ENCODE measurements at regions not wholly inside any gene's neighbourhood (a gene's known extent, or its start where the extent isn't known, plus 50 kb on each side); places are given as distances from the start of the nearest gene placed in this dataset.

GRCh38 chr7:106794276-106795083, 70.6 kb upstream of the PIK3CG start:
- Histone ChIP-seq H3K9me3 (no peaks in the 10 kb centered on the region), H3K36me3 (no peaks in the 10 kb centered on the region), H3K4me1 (no peaks in the 10 kb centered on the region), H3K27ac (no peak overlapping the region), H3K4me3 (no peak overlapping the region), H3K27me3 (no peaks in the 10 kb centered on the region)
- no peak for DNase-seq (ENCODE audit: low spot score in 2 of 2)
- TF ChIP-seq CTCF (IDR thresholded peaks at IDR 0.05), result no peak
- no peak for TF ChIP-seq POLR2AphosphoS5 (IDR thresholded peaks at IDR 0.05)
- TF ChIP-seq EP300 (IDR thresholded peaks at IDR 0.05), result no peak
- no peak for TF ChIP-seq POLR2A (IDR thresholded peaks at IDR 0.05)
- WGBS, result 70% methylated on average over 6 of the region's 6 CpGs

- H3K36me3 ChIP-seq, result no peaks in the 10 kb centered on the region
- H3K27ac ChIP-seq, result no peak overlapping the region
- H3K27me3 ChIP-seq, result no peaks in the 10 kb centered on the region
- no peaks in the 10 kb centered on the region for H3K9me3 ChIP-seq
- H3K4me3 ChIP-seq, result no peak overlapping the region
- no peak for TF ChIP-seq POLR2A (IDR thresholded peaks at IDR 0.05)
- no peak for TF ChIP-seq POLR2AphosphoS5 (IDR thresholded peaks at IDR 0.05)
- WGBS, result 91% methylated on average over 6 of the region's 6 CpGs
- no peak for DNase-seq (ENCODE audit: low spot score in 2 of 2)
- no peaks in the 10 kb centered on the region for H3K4me1 ChIP-seq
These were observed 69.8 kb upstream of the PIK3CG start for GRCh38 chr7:106795084-106795876.

GRCh38 chr7:106795877-106796231, 69.2 kb upstream of the PIK3CG start:
- Histone ChIP-seq H3K4me3 (no peak overlapping the region), H3K36me3 (no peaks in the 10 kb centered on the region), H3K9me3 (no peaks in the 10 kb centered on the region), H3K4me1 (no peaks in the 10 kb centered on the region), H3K27me3 (no peaks in the 10 kb centered on the region), H3K27ac (no peak overlapping the region)
- TF ChIP-seq POLR2A (IDR thresholded peaks at IDR 0.05) (no peak), EP300 (IDR thresholded peaks at IDR 0.05) (no peak), CTCF (IDR thresholded peaks at IDR 0.05) (no peak), POLR2AphosphoS5 (IDR thresholded peaks at IDR 0.05) (no peak)
- 100% methylated on average over 1 of the region's 1 CpG for WGBS
- no peak for DNase-seq (ENCODE audit: low spot score in 2 of 2)

GRCh38 chr7:106797937-106798336, 67.1 kb upstream of the PIK3CG start:
- Histone ChIP-seq H3K4me1 (no peaks in the 10 kb centered on the region), H3K36me3 (no peaks in the 10 kb centered on the region), H3K4me3 (no peak overlapping the region), H3K9me3 (no peaks in the 10 kb centered on the region), H3K27ac (no peak overlapping the region), H3K27me3 (no peaks in the 10 kb centered on the region)
- 95% methylated on average over 1 of the region's 1 CpG for WGBS
- TF ChIP-seq POLR2AphosphoS5 (IDR thresholded peaks at IDR 0.05) (no peak), EP300 (IDR thresholded peaks at IDR 0.05) (no peak), CTCF (IDR thresholded peaks at IDR 0.05) (no peak), POLR2A (IDR thresholded peaks at IDR 0.05) (no peak)
- no peak for DNase-seq (ENCODE audit: low spot score in 2 of 2)

- Histone ChIP-seq H3K36me3 (no peaks in the 10 kb centered on the region), H3K4me3 (no peak overlapping the region), H3K4me1 (no peaks in the 10 kb centered on the region), H3K27me3 (no peaks in the 10 kb centered on the region), H3K27ac (no peak overlapping the region), H3K9me3 (no peaks in the 10 kb centered on the region)
- no peak for TF ChIP-seq POLR2A (IDR thresholded peaks at IDR 0.05)
- no peak for TF ChIP-seq EP300 (IDR thresholded peaks at IDR 0.05)
- TF ChIP-seq POLR2AphosphoS5 (IDR thresholded peaks at IDR 0.05), result no peak
- TF ChIP-seq CTCF (IDR thresholded peaks at IDR 0.05), result no peak
- WGBS, result 90% methylated on average over 2 of the region's 2 CpGs
- DNase-seq (ENCODE audit: low spot score in 2 of 2), result no peak
These were observed 62.5 kb upstream of the PIK3CG start for GRCh38 chr7:106802589-106802988.

All from suprapubic skin (tissue), 4 donors.